ENCODE measurements at regions not wholly inside any gene's neighbourhood (a gene's known extent, or its start where the extent isn't known, plus 50 kb on each side); places are given as distances from the start of the nearest gene placed in this dataset.

DNA sequence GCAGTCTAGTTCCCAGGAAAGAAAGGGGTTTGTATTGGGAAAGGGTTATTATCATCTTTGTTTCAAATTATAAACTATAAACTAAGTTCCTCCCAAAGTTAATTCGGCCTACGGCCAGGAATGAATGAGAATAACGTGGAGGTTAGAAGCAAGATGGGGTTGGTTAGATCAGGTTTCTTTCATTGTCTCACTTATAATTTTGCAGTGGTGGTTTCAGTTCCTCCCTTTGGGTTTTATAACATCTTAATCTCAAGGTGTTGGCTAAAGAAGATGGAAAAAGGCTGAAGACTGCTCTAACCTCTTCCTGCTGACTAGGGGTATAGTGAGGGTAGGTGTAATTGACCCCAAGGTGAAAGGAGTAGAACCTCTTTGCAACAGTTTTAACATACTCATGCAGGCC, 1050.7 kb downstream of the OTOL1 start:
- TF ChIP-seq CTCF (IDR thresholded peaks at IDR 0.05) (no peak), POLR2A (IDR thresholded peaks at IDR 0.05) (no peak)
